ENCODE measurements at regions not wholly inside any gene's neighbourhood (a gene's known extent, or its start where the extent isn't known, plus 50 kb on each side); places are given as distances from the start of the nearest gene placed in this dataset.

- Histone ChIP-seq H3K9ac (no peak overlapping the region), H2AFZ (ENCODE audit: low read depth) (no peak overlapping the region), H3K27me3 (ENCODE audit: insufficient read depth) (peaks cover 40% of the 10 kb centered on the region), H3K4me1 (ENCODE audit: control insufficient read depth in 1 of 2, insufficient read depth in 2 of 2, low read depth in 1 of 2, low read length in 1 of 2) (peaks cover 0 to 3% of the 10 kb centered on the region in 2 experiments; a peak in 1 of 4 replicates), H3K9me3 (no peaks in the 10 kb centered on the region), H3K9me2 (no peaks in the 10 kb centered on the region), H3K4me2 (no peak overlapping the region), H3K4me3 (ENCODE audit: low read depth in 2 of 2, low read length in 1 of 2) (no peak overlapping the region), H4K20me1 (ENCODE audit: insufficient read depth) (no peaks in the 10 kb centered on the region), H3K27ac (ENCODE audit: low read depth in 2 of 2, low read length in 1 of 2) (no peak overlapping the region), H3K36me3 (replicated peaks in 1 of 2; ENCODE audit: control insufficient read depth in 1 of 2, insufficient read depth in 2 of 2, low read length in 1 of 2) (no peaks in the 10 kb centered on the region), H3K79me2 (ENCODE audit: insufficient read depth) (no peaks in the 10 kb centered on the region), H3F3A (replicated peaks; ENCODE audit: insufficient read depth) (no peaks in the 10 kb centered on the region)
- no peak for DNase-seq
- POLR2A ChIA-PET: no interaction called here
- WGBS (ENCODE audit: low lambda C conversion rate): 26% methylated on average over 17 of the region's 25 CpGs
- CTCF ChIA-PET: interaction anchor here (0.5 to 1.9 kb wide), 3 partner anchors 9 to 61 kb away, joined by 3 to 7 read pairs (median 3); no protein-coding TSS in a partner anchor
- TF ChIP-seq ZBTB33 (IDR thresholded peaks at IDR 0.05; ENCODE audit: borderline replicate concordance, low read depth): no peak
- TF ChIP-seq MEF2A (IDR thresholded peaks at IDR 0.05; ENCODE audit: borderline replicate concordance, low read depth): no peak
- TF ChIP-seq FOXM1 (IDR thresholded peaks at IDR 0.05; ENCODE audit: low read depth): no peak
- no peak for TF ChIP-seq MAX (IDR thresholded peaks at IDR 0.05; ENCODE audit: low read depth)
- no peak for TF ChIP-seq POLR2AphosphoS5 (IDR thresholded peaks at IDR 0.05; ENCODE audit: low read depth, low read length)
- no peak for TF ChIP-seq REST (IDR thresholded peaks at IDR 0.05; ENCODE audit: low read depth, low read length)
- TF ChIP-seq GABPA (IDR thresholded peaks at IDR 0.05; ENCODE audit: low read depth): no peak
- TF ChIP-seq SMC3 (IDR thresholded peaks at IDR 0.05; ENCODE audit: low read depth, low read length): no peak
- no peak for TF ChIP-seq GATA2 (CRISPR knock-in tag; IDR thresholded peaks at IDR 0.05)
- TF ChIP-seq EZH2phosphoT487 (IDR thresholded peaks at IDR 0.05; ENCODE audit: borderline replicate concordance, low read depth): no peak
- TF ChIP-seq NFIC (IDR thresholded peaks at IDR 0.05; ENCODE audit: borderline replicate concordance): no peak
- TF ChIP-seq NRF1 (IDR thresholded peaks at IDR 0.05; ENCODE audit: low read depth, low read length): no peak
- no peak for TF ChIP-seq PBX3 (IDR thresholded peaks at IDR 0.05)
- TF ChIP-seq IRF3 (IDR thresholded peaks at IDR 0.05; ENCODE audit: low read depth, low read length): no peak
- TF ChIP-seq ELF1 (IDR thresholded peaks at IDR 0.05): no peak
- TF ChIP-seq SIN3A (IDR thresholded peaks at IDR 0.05; ENCODE audit: borderline replicate concordance, low read depth, low read length): no peak
- TF ChIP-seq MXI1 (IDR thresholded peaks at IDR 0.05; ENCODE audit: low read depth, low read length): no peak
- TF ChIP-seq EP300 (IDR thresholded peaks at IDR 0.05; ENCODE audit: borderline replicate concordance in 1 of 2, low read depth in 1 of 2, low read length in 1 of 2): no peak
These were observed 98.1 kb downstream of the YTHDF1 start for GRCh38 chr20:63117661-63118302.

All from SK-N-SH (cell line).